CD4-positive, alpha-beta T cell treated with Interleukin-1 beta for 1 hour (primary cell): ENCODE measurements at regions not wholly inside any gene's neighbourhood (a gene's known extent, or its start where the extent isn't known, plus 50 kb on each side); places are given as distances from the start of the nearest gene placed in this dataset.
"Not testable (repeated sequence)": the region's sequence is repeated elsewhere in the genome, so short reads cannot be mapped to it uniquely, and the experiment has no call there.

Source experiments
- DNase-seq, 2 donors: peaks; one replicate each; pipeline ENCODE4 v3.0.0-alpha.2; 2020 to 2022

- no peak for DNase-seq
These were observed 84.4 kb upstream of the CNEP1R1 start for GRCh38 chr16:49940464-49941224.

GRCh38 chr16:49944221-49944620 lies 80.8 kb upstream of the CNEP1R1 start:
- no peak for DNase-seq

- no peak for DNase-seq
These were observed 76.9 kb upstream of the CNEP1R1 start for GRCh38 chr16:49947907-49948678.

GRCh38 chr16:49951574-49952195 lies 73.3 kb upstream of the CNEP1R1 start:
- no peak for DNase-seq

- no peak for DNase-seq
These were observed 72.6 kb upstream of the CNEP1R1 start for GRCh38 chr16:49952386-49952785.

- DNase-seq, result no peak
These were observed 71.9 kb upstream of the CNEP1R1 start for GRCh38 chr16:49953090-49953489.

GRCh38 chr16:49955858-49956257 lies 69.2 kb upstream of the CNEP1R1 start:
- no peak for DNase-seq

GRCh38 chr16:49956915-49957314 lies 68.1 kb upstream of the CNEP1R1 start:
- DNase-seq, result no peak

- DNase-seq, result no peak
These were observed 66.6 kb upstream of the CNEP1R1 start for GRCh38 chr16:49958448-49958847.

GRCh38 chr16:49959552-49960277 lies 65.3 kb upstream of the CNEP1R1 start:
- DNase-seq, result no peak

- DNase-seq, result no peak
These were observed 63.9 kb upstream of the CNEP1R1 start for GRCh38 chr16:49961089-49961488.

- not testable (repeated sequence) for DNase-seq
These were observed 62.5 kb upstream of the CNEP1R1 start for GRCh38 chr16:49962566-49962965.

- DNase-seq, result no peak
These were observed 60.7 kb upstream of the CNEP1R1 start for GRCh38 chr16:49964316-49964715.

GRCh38 chr16:49964973-49965372 lies 60.1 kb upstream of the CNEP1R1 start:
- no peak for DNase-seq

GRCh38 chr16:49967012-49967559 lies 57.9 kb upstream of the CNEP1R1 start:
- DNase-seq, result no peak

GRCh38 chr16:49969091-49970030 lies 55.7 kb upstream of the CNEP1R1 start:
- no peak for DNase-seq

- DNase-seq, result no peak
These were observed 54.1 kb upstream of the CNEP1R1 start for GRCh38 chr16:49970797-49971431.

- DNase-seq, result no peak
These were observed 52.7 kb upstream of the CNEP1R1 start for GRCh38 chr16:49972280-49972679.

GRCh38 chr16:49972961-49973360 lies 52.1 kb upstream of the CNEP1R1 start:
- no peak for DNase-seq
